Activated B cell treated with CpG ODN at 0.5 μM for 24 hours (primary cell): ENCODE measurements at regions not wholly inside any gene's neighbourhood (a gene's known extent, or its start where the extent isn't known, plus 50 kb on each side); places are given as distances from the start of the nearest gene placed in this dataset.

Experiments
- ATAC-seq: fragments of 200-7000 bp; cut with Tn5 transposase; one replicate; pipeline ENCODE4 v1.10.0; 2021; ENCODE audit warnings: low read depth, mild to moderate bottlenecking, moderate library complexity
- CTCF ChIA-PET: fragments of 350-600 bp; sonication (Branson Sonifier 250); formaldehyde crosslinking; loops from one replicate; lab custom pipeline; 2021; ENCODE audit warnings: antibody characterized with exemption; lab: Charles Lee
- POLR2A ChIA-PET: fragments of 350-600 bp; sonication (Branson Sonifier 250); formaldehyde crosslinking; loops from one replicate; lab custom pipeline; 2021; ENCODE audit warnings: antibody characterized with exemption; lab: Charles Lee
- DNase-seq: peaks from one replicate; pipeline ENCODE4 v3.0.0; 2022
- H3K27ac Mint-ChIP-seq: one replicate; pipeline ENCODE4 v1.8.0; 2020; ENCODE audit warnings: mixed read lengths
- H3K27me3 Mint-ChIP-seq: one replicate; pipeline ENCODE4 v1.8.0; 2021; ENCODE audit warnings: mixed read lengths
- H3K36me3 Mint-ChIP-seq: one replicate; pipeline ENCODE4 v1.8.0; 2021; ENCODE audit warnings: low read depth, mixed read lengths
- H3K4me1 Mint-ChIP-seq: one replicate; pipeline ENCODE4 v1.8.0; 2021; ENCODE audit warnings: mixed read lengths
- H3K4me3 Mint-ChIP-seq: one replicate; pipeline ENCODE4 v1.8.0; 2020; ENCODE audit warnings: mild to moderate bottlenecking, mixed read lengths
- H3K9me3 Mint-ChIP-seq: one replicate; pipeline ENCODE4 v1.8.0; 2020; ENCODE audit warnings: mixed read lengths
- CTCF ChIP-seq: fragments of 200-600 bp; IDR thresholded peaks from one replicate; pipeline ENCODE4 v1.8.0; 2022; ENCODE audit warnings: antibody characterized with exemption, mild to moderate bottlenecking
- intact Hi-C: fragments of 100-400 bp; cut with micrococcal nuclease; formaldehyde crosslinking; loops from one replicate; pipeline ENCODE4 v1.15.1; 2024

DNA sequence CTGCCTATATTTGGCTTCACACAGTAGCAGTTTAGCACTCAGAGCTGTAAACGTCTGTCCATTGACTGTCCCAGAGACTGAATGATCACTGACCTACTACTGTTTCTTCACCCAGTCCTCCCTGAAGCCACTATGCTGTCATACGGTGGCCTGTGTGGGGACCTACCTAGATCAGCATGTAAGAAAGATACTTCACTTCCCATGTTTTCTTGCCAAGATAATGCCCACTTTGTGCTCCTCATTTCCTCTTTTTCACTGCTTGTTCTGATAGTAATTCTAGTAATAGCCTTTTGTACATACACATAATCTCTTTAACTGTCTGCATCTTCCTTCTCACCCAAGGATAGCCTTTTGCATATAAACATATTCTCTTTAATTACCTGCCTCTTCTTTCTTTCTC is 109.9 kb upstream of the TIAM2 start:
- DNase-seq: no peak
- Mint-ChIP-seq H3K9me3 (no peaks in the 10 kb centered on the region), H3K4me3 (no peak overlapping the region), H3K36me3 (peaks cover 30% of the 10 kb centered on the region), H3K27ac (no peak overlapping the region), H3K27me3 (no peaks in the 10 kb centered on the region), H3K4me1 (no peaks in the 10 kb centered on the region)
- POLR2A ChIA-PET: no interaction called here
- CTCF ChIA-PET: no interaction called here
- ATAC-seq: no peak
- intact Hi-C loops: no loop called here
- no peak for TF ChIP-seq CTCF

GRCh38 chr6:154886016-154886415 is 109.1 kb upstream of the TIAM2 start:
- ChIA-PET CTCF (no interaction called here), POLR2A (no interaction called here)
- no peak overlapping the region for H3K27ac Mint-ChIP-seq
- TF ChIP-seq CTCF: no peak
- intact Hi-C loops: no loop called here
- no peaks in the 10 kb centered on the region for H3K9me3 Mint-ChIP-seq
- no peak for DNase-seq
- H3K4me3 Mint-ChIP-seq: no peak overlapping the region
- no peaks in the 10 kb centered on the region for H3K27me3 Mint-ChIP-seq
- H3K36me3 Mint-ChIP-seq: peaks cover 30% of the 10 kb centered on the region
- no peak for ATAC-seq
- no peaks in the 10 kb centered on the region for H3K4me1 Mint-ChIP-seq

GRCh38 chr6:154886471-154886870 is 108.6 kb upstream of the TIAM2 start:
- DNase-seq (no peak), ATAC-seq (no peak)
- H3K36me3 Mint-ChIP-seq: peaks cover 30% of the 10 kb centered on the region
- no peaks in the 10 kb centered on the region for H3K9me3 Mint-ChIP-seq
- H3K4me1 Mint-ChIP-seq: no peaks in the 10 kb centered on the region
- POLR2A ChIA-PET: no interaction called here
- no peak overlapping the region for H3K4me3 Mint-ChIP-seq
- H3K27me3 Mint-ChIP-seq: no peaks in the 10 kb centered on the region
- H3K27ac Mint-ChIP-seq: no peak overlapping the region
- CTCF ChIA-PET: no interaction called here
- intact Hi-C loops: no loop called here
- TF ChIP-seq CTCF: no peak

DNA sequence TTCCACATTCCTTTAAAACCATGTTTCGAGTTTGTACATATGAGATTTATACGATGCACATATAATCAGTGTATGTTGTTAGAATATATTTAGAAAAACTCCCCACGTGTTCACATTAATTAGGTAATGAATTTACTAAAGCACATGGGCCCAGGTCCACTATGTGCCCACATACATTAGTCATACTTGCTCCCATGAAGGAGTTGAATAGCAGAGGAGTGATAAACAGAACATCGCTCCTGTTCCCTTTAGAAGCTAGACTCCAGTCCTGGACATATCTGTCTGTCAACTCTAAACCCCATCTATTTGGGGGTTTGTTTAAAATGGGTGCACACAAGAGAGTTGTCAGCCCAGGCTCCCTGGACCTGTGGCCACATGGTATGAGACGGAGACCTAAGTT is 108.1 kb upstream of the TIAM2 start:
- no peaks in the 10 kb centered on the region for H3K9me3 Mint-ChIP-seq
- no peak overlapping the region for H3K27ac Mint-ChIP-seq
- TF ChIP-seq CTCF: no peak
- H3K4me1 Mint-ChIP-seq: no peaks in the 10 kb centered on the region
- H3K36me3 Mint-ChIP-seq: peaks cover 32% of the 10 kb centered on the region
- ChIA-PET POLR2A (no interaction called here), CTCF (no interaction called here)
- intact Hi-C loops: no loop called here
- DNase-seq (no peak), ATAC-seq (no peak)
- H3K4me3 Mint-ChIP-seq: no peak overlapping the region
- no peaks in the 10 kb centered on the region for H3K27me3 Mint-ChIP-seq

- no peak for TF ChIP-seq CTCF
- Mint-ChIP-seq H3K27me3 (no peaks in the 10 kb centered on the region), H3K36me3 (peaks cover 21% of the 10 kb centered on the region), H3K9me3 (no peaks in the 10 kb centered on the region), H3K27ac (no peak overlapping the region), H3K4me1 (no peaks in the 10 kb centered on the region), H3K4me3 (no peak overlapping the region)
- no peak for ATAC-seq
- ChIA-PET POLR2A (no interaction called here), CTCF (no interaction called here)
- intact Hi-C loops: no loop called here
- no peak for DNase-seq
Measured at GRCh38 chr6:154888421-154889295, 106.5 kb upstream of the TIAM2 start.
